ENCODE measurements at regions not wholly inside any gene's neighbourhood (a gene's known extent, or its start where the extent isn't known, plus 50 kb on each side); places are given as distances from the start of the nearest gene placed in this dataset.

DNA sequence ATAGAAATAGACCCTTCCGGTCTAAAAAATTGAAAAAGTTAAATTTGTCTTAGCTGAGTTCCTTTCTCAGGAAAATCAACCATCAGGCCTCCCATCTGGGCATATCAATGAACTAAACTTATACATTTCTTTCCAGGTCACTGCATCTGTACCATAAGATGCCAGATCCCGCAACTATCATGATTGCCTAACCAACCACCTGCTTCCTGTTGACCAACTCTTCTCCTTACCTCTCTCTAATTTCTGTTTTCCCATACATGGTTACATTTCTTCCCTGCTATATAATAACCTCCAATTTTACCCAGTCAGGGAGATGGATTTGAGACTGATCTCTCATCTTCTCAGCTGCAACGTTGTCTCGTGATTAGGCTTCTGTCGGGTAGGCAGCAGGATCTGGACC, 228.7 kb downstream of the FSIP2 start:
- TF ChIP-seq, protein P1, sequence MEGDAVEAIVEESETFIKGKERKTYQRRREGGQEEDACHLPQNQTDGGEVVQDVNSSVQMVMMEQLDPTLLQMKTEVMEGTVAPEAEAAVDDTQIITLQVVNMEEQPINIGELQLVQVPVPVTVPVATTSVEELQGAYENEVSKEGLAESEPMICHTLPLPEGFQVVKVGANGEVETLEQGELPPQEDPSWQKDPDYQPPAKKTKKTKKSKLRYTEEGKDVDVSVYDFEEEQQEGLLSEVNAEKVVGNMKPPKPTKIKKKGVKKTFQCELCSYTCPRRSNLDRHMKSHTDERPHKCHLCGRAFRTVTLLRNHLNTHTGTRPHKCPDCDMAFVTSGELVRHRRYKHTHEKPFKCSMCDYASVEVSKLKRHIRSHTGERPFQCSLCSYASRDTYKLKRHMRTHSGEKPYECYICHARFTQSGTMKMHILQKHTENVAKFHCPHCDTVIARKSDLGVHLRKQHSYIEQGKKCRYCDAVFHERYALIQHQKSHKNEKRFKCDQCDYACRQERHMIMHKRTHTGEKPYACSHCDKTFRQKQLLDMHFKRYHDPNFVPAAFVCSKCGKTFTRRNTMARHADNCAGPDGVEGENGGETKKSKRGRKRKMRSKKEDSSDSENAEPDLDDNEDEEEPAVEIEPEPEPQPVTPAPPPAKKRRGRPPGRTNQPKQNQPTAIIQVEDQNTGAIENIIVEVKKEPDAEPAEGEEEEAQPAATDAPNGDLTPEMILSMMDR (IDR thresholded peaks at IDR 0.05; ENCODE audit: extremely low read depth in 1 of 2, insufficient read depth in 1 of 2, low read depth in 1 of 2, low read length in 2 of 2), result no peak
- no peak for TF ChIP-seq GATA2 (IDR thresholded peaks at IDR 0.05; ENCODE audit: insufficient read depth, insufficient read length, low read depth, low read length)
- TF ChIP-seq, protein P2, sequence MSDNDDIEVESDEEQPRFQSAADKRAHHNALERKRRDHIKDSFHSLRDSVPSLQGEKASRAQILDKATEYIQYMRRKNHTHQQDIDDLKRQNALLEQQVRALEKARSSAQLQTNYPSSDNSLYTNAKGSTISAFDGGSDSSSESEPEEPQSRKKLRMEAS (IDR thresholded peaks at IDR 0.05; ENCODE audit: insufficient read depth, insufficient read length), result no peak
- no peak for TF ChIP-seq MYC (IDR thresholded peaks at IDR 0.05; ENCODE audit: low read depth, low read length)
- TF ChIP-seq EZH2 (IDR thresholded peaks at IDR 0.05; ENCODE audit: borderline replicate concordance, low read depth, low read length, severe bottlenecking), result no peak
- no peak for TF ChIP-seq JUN (IDR thresholded peaks at IDR 0.05; ENCODE audit: borderline replicate concordance, insufficient read depth, insufficient read length, low read depth)
- TF ChIP-seq POLR2A (IDR thresholded peaks at IDR 0.05; ENCODE audit: low read depth, low read length), result no peak

Data from endothelial cell of umbilical vein (primary cell).